Adrenal gland (tissue), 5 donors: ENCODE measurements at regions not wholly inside any gene's neighbourhood (a gene's known extent, or its start where the extent isn't known, plus 50 kb on each side); places are given as distances from the start of the nearest gene placed in this dataset.

Experiments used
- CTCF ChIP-seq, 6 experiments: fragments of 450-650 bp in 4 of 6; fragments of 200-600 bp in 2 of 6; sonication (generic) in 1 of 6; IDR thresholded peaks; 1 replicate in 5 of 6; 2 replicates in 1 of 6; pipeline versions ENCODE4 v1.5.1 to v1.8.0; 2016 to 2021; ENCODE audit warnings: antibody characterized with exemption in 6 of 6, mild to moderate bottlenecking in 2 of 6, moderate library complexity in 1 of 6
- POLR2A ChIP-seq, 2 donors: fragments of 450-650 bp; IDR thresholded peaks; one replicate each; pipeline ENCODE4 v1.6.1; 2017; ENCODE audit warnings: antibody characterized with exemption in 2 of 2, mild to moderate bottlenecking in 2 of 2, moderate library complexity in 1 of 2
- donor health status: DM: no; HTN: no; CAD: no.

GRCh38 chr6:62808565-62809293 lies 402.5 kb upstream of the FKBP1C start:
- no peak for TF ChIP-seq CTCF (IDR thresholded peaks at IDR 0.05)
- TF ChIP-seq POLR2A (IDR thresholded peaks at IDR 0.05) = no peak
